22Rv1 (cell line): ENCODE measurements at regions not wholly inside any gene's neighbourhood (a gene's known extent, or its start where the extent isn't known, plus 50 kb on each side); places are given as distances from the start of the nearest gene placed in this dataset.

Experiments used
- ZFX ChIP-seq: fragments of 450-650 bp; IDR thresholded peaks from 2 replicates; pipeline ENCODE4 v1.6.1; 2017; ENCODE audit warnings: antibody characterized with exemption, borderline replicate concordance
- TF ChIP-seq, protein P1 (sequence below): fragments of 450-650 bp; IDR thresholded peaks from 2 replicates; pipeline ENCODE4 v1.5.1; 2017; ENCODE audit warnings: mild to moderate bottlenecking

DNA sequence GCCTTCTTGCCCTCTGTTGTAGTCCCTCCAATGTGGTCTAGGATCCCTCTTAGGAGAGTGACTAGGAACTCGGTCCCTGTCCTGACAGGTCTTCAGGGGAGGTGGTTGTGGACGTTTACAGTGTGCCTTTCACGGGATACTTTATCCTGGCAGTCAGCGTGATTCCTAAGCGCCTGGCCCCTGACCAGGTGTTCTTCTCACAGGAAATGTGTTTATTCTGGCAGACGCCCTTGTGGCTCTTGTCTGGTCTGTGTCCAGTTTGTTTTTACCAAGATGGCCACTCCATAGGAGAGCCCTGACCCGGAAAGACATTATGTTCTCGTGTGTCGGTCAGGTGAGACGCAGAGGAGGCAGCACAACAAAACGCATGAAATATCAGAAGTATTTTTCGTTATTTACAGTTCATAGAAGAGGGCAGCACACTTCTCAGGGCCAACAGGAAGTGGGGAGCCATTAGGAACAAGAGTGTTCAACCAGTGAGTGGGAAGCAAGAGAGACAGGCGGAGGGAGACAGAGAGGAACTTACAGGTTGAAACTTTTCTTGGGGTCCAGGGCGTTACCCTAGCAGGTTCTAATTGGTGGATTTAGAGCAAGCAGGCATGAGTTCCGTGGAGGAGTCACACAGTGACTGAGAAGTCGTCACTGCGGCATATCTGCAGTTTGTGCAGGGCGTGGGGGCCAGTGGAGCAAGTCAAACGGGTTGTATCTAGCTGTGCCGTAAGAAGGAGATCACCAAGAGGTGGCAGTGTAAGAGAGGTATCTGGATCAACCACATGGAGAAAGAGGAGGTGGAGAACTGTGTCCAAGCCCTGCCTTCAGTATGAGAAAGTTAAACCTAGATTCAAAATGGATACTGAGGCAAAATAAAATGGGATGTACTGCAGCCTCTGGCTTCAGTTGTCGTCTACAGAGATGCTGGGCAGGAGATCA, 412.9 kb downstream of the ZSWIM6 start:
- TF ChIP-seq, protein P1, sequence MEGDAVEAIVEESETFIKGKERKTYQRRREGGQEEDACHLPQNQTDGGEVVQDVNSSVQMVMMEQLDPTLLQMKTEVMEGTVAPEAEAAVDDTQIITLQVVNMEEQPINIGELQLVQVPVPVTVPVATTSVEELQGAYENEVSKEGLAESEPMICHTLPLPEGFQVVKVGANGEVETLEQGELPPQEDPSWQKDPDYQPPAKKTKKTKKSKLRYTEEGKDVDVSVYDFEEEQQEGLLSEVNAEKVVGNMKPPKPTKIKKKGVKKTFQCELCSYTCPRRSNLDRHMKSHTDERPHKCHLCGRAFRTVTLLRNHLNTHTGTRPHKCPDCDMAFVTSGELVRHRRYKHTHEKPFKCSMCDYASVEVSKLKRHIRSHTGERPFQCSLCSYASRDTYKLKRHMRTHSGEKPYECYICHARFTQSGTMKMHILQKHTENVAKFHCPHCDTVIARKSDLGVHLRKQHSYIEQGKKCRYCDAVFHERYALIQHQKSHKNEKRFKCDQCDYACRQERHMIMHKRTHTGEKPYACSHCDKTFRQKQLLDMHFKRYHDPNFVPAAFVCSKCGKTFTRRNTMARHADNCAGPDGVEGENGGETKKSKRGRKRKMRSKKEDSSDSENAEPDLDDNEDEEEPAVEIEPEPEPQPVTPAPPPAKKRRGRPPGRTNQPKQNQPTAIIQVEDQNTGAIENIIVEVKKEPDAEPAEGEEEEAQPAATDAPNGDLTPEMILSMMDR: peak; percentile 13; the same call in 1 of the 2 replicates
- TF ChIP-seq ZFX: no peak
